ENCODE measurements at regions not wholly inside any gene's neighbourhood (a gene's known extent, or its start where the extent isn't known, plus 50 kb on each side); places are given as distances from the start of the nearest gene placed in this dataset.
"Not testable (repeated sequence)": the region's sequence is repeated elsewhere in the genome, so short reads cannot be mapped to it uniquely, and the experiment has no call there.

DNA sequence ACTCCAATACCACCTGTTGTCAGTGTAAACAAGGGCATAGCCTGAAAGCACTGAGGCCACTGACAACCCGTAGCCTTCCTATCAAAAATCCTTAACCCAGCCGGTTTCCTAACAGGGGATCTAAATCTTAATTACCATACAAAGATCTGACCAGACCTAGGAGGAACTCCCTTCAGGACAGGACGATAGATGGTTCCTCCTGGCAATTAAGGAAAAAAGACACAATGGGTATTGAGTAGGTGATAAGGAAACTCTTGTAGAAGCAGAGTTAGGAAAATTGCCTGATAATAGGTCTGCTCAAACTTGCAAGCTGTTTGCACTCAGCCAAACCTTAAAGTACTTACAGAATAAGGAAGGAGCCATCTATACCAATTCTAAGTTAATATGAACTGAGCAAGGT is 1517.3 kb upstream of the RAG2 start:
- CTCF ChIA-PET; H3K27ac Mint-ChIP-seq; H3K4me1 Mint-ChIP-seq; H3K4me1 ChIP-seq (ENCODE audit: insufficient read depth, low read length); H3K27me3 ChIP-seq (ENCODE audit: insufficient read depth, low read length, poor library complexity, severe bottlenecking); DNase-seq; H3K36me3 Mint-ChIP-seq; H3K27ac ChIP-seq (ENCODE audit: low read depth, low read length); H3K27me3 Mint-ChIP-seq; POLR2A ChIA-PET; H3K36me3 ChIP-seq (ENCODE audit: insufficient read depth, low read length); H3K4me3 Mint-ChIP-seq; H3K4me3 ChIP-seq (ENCODE audit: low read length); H3K9me3 ChIP-seq (ENCODE audit: low read length): not testable (repeated sequence)
- H3K9me3 Mint-ChIP-seq, result peaks cover 11 to 28% (median 18%) of the 10 kb centered on the region in 5 donors

DNA sequence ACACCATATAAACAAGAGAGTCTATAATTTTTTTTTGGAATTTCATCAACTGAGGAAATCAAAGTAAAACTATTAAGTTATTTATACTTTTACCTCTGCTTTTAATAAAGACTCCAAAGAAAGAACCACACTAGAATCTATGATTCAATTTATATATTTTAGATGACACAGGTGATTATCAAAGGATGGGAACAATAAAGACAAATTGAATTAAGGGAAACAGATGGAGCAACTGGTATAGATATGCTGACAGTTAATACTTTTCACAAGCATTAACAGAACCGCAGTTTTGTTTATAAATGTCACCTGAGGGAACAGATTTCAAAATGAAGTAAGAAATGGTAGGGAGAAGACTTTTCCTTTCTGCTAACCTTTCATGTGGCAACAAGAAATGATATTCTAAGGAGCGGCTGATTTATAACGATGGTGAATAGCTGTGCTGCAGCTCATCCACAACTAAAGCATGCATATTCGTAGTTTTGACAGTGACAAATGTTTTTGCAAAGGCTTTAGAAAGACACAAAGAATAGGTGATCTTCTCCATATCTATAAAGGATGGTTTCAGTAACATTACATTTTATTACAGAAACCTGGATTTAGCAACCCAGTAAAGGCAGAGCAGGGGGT is 1502.9 kb upstream of the RAG2 start:
- Histone ChIP-seq H3K36me3 (ENCODE audit: insufficient read depth, low read length) (no peaks in the 10 kb centered on the region), H3K4me3 (ENCODE audit: low read length) (no peak overlapping the region), H3K9me3 (ENCODE audit: low read length) (no peaks in the 10 kb centered on the region), H3K4me1 (ENCODE audit: insufficient read depth, low read length) (no peaks in the 10 kb centered on the region), H3K27me3 (ENCODE audit: insufficient read depth, low read length, poor library complexity, severe bottlenecking) (no peaks in the 10 kb centered on the region), H3K27ac (ENCODE audit: low read depth, low read length) (no peak overlapping the region)
- Mint-ChIP-seq H3K27ac (no peak overlapping the region), H3K4me1 (no peaks in the 10 kb centered on the region), H3K4me3 (no peak overlapping the region), H3K36me3 (no peaks in the 10 kb centered on the region), H3K27me3 (no peaks in the 10 kb centered on the region), H3K9me3 (peaks cover 4 to 34% (median 10%) of the 10 kb centered on the region in 5 donors)
- no peak for DNase-seq
- POLR2A ChIA-PET, result no interaction called here
- CTCF ChIA-PET, result no interaction called here

DNA sequence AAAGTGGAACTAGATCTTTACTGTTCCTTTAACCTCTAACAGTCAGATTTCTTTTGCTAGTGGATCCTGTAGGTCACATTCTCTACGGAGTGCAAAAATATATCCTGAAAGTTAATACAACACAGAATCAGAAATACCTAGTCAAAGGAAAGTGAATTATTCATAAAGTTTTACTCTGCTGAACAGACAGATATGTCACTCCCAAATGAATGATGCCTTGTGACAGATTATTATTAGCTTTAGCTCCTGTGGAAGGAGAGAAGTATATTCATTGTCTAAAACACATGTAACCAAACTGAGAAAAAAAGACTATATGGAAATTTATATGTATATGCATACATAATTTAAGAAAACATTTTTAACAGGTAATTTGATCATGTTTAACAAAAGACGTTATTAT is 1497.2 kb upstream of the RAG2 start:
- Histone ChIP-seq H3K36me3 (ENCODE audit: insufficient read depth, low read length) (no peaks in the 10 kb centered on the region), H3K4me1 (ENCODE audit: insufficient read depth, low read length) (no peaks in the 10 kb centered on the region), H3K4me3 (ENCODE audit: low read length) (no peak overlapping the region), H3K27ac (ENCODE audit: low read depth, low read length) (no peak overlapping the region), H3K9me3 (ENCODE audit: low read length) (no peaks in the 10 kb centered on the region), H3K27me3 (ENCODE audit: insufficient read depth, low read length, poor library complexity, severe bottlenecking) (no peaks in the 10 kb centered on the region)
- POLR2A ChIA-PET, result no interaction called here
- no peak overlapping the region for H3K27ac Mint-ChIP-seq
- no peak overlapping the region for H3K4me3 Mint-ChIP-seq
- H3K36me3 Mint-ChIP-seq, result no peaks in the 10 kb centered on the region
- H3K4me1 Mint-ChIP-seq, result no peaks in the 10 kb centered on the region
- CTCF ChIA-PET, result no interaction called here
- H3K9me3 Mint-ChIP-seq, result peaks cover 8 to 18% (median 11%) of the 10 kb centered on the region in 5 donors
- DNase-seq, result no peak
- no peaks in the 10 kb centered on the region for H3K27me3 Mint-ChIP-seq

DNA sequence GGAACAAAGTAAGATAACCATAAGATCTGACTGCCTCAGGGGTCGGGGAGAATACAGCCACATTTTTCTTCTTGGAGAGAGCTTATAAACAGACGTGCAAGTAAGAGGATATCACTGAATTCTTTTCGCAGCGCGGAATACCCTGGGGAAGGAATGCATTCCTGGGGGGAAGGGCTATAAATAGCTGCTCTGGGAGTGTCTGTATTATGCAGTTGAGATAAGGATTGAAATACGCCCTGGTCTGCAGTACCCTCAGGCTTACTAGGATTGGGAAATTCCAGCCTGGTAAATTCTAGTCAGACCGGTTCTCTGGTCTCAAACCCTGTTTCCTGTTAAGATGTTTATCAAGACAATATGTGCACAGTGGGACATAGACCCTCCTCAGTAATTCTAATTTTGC is 1491.7 kb upstream of the RAG2 start:
- Mint-ChIP-seq H3K9me3 (peaks cover 7 to 22% (median 11%) of the 10 kb centered on the region in 5 donors), H3K27me3 (no peaks in the 10 kb centered on the region), H3K27ac (no peak overlapping the region), H3K4me1 (no peaks in the 10 kb centered on the region), H3K36me3 (no peaks in the 10 kb centered on the region), H3K4me3 (no peak overlapping the region)
- DNase-seq, result no peak
- Histone ChIP-seq H3K27ac (ENCODE audit: low read depth, low read length) (no peak overlapping the region), H3K4me3 (ENCODE audit: low read length) (no peak overlapping the region), H3K9me3 (ENCODE audit: low read length) (no peaks in the 10 kb centered on the region), H3K27me3 (ENCODE audit: insufficient read depth, low read length, poor library complexity, severe bottlenecking) (no peaks in the 10 kb centered on the region), H3K4me1 (ENCODE audit: insufficient read depth, low read length) (no peaks in the 10 kb centered on the region), H3K36me3 (ENCODE audit: insufficient read depth, low read length) (no peaks in the 10 kb centered on the region)
- CTCF ChIA-PET, result no interaction called here
- POLR2A ChIA-PET, result no interaction called here

GRCh38 chr11:38060920-38061319 is 1462.9 kb upstream of the RAG2 start:
- no peaks in the 10 kb centered on the region for H3K9me3 ChIP-seq (ENCODE audit: low read length)
- Mint-ChIP-seq H3K4me3 (no peak overlapping the region), H3K27me3 (no peaks in the 10 kb centered on the region), H3K4me1 (no peaks in the 10 kb centered on the region), H3K36me3 (peaks cover 0 to 4% (median 0%) of the 10 kb centered on the region in 3 donors), H3K27ac (no peak overlapping the region), H3K9me3 (peaks cover 3 to 19% (median 14%) of the 10 kb centered on the region in 5 donors)
- no peak overlapping the region for H3K27ac ChIP-seq (ENCODE audit: low read depth, low read length)
- CTCF ChIA-PET, result no interaction called here
- no peaks in the 10 kb centered on the region for H3K27me3 ChIP-seq (ENCODE audit: insufficient read depth, low read length, poor library complexity, severe bottlenecking)
- no peaks in the 10 kb centered on the region for H3K36me3 ChIP-seq (ENCODE audit: insufficient read depth, low read length)
- H3K4me3 ChIP-seq (ENCODE audit: low read length), result no peak overlapping the region
- no peaks in the 10 kb centered on the region for H3K4me1 ChIP-seq (ENCODE audit: insufficient read depth, low read length)
- POLR2A ChIA-PET, result no interaction called here
- no peak for DNase-seq

GRCh38 chr11:38060136-38060535 is 1462.1 kb upstream of the RAG2 start:
- ChIA-PET CTCF (no interaction called here), POLR2A (no interaction called here)
- Mint-ChIP-seq H3K27me3 (no peaks in the 10 kb centered on the region), H3K27ac (no peak overlapping the region), H3K9me3 (peaks cover 3 to 21% (median 14%) of the 10 kb centered on the region in 5 donors), H3K4me1 (no peaks in the 10 kb centered on the region), H3K4me3 (no peak overlapping the region), H3K36me3 (peaks cover 0 to 5% (median 0%) of the 10 kb centered on the region in 3 donors)
- H3K4me3 ChIP-seq (ENCODE audit: low read length), result no peak overlapping the region
- H3K27me3 ChIP-seq (ENCODE audit: insufficient read depth, low read length, poor library complexity, severe bottlenecking), result no peaks in the 10 kb centered on the region
- H3K9me3 ChIP-seq (ENCODE audit: low read length), result no peaks in the 10 kb centered on the region
- no peak for DNase-seq
- no peaks in the 10 kb centered on the region for H3K4me1 ChIP-seq (ENCODE audit: insufficient read depth, low read length)
- no peak overlapping the region for H3K27ac ChIP-seq (ENCODE audit: low read depth, low read length)
- no peaks in the 10 kb centered on the region for H3K36me3 ChIP-seq (ENCODE audit: insufficient read depth, low read length)

DNA sequence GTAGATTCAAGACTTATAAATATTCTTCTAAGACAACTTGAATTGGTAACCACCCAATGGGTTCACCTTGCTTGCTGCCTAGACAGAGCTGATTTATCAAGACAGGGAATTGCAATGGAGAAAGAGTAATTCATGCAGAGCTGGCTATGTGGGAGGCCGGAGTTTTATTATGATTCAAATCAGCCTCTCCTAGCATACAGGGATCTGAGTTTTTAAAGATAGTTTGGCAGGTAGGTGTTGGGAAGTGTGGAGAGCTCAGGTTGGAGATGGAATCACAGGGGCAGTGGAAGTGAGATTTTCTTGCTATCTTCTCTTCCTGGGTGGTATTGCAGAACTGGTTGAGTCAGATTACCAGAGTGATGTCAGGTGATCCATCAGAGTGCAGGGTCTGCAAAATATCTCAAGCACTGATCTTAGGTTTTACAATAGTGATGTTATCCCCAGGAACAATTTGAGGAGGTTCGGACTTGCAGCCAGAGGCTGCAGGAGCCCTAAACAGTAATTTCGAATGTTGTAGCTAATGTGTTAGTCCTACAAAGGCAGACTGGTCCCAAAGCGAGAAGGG is 1448.6 kb upstream of the RAG2 start:
- H3K4me1 Mint-ChIP-seq, result no peaks in the 10 kb centered on the region
- Histone ChIP-seq H3K27me3 (ENCODE audit: insufficient read depth, low read length, poor library complexity, severe bottlenecking) (no peaks in the 10 kb centered on the region), H3K4me1 (ENCODE audit: insufficient read depth, low read length) (no peaks in the 10 kb centered on the region), H3K27ac (ENCODE audit: low read depth, low read length) (no peak overlapping the region), H3K9me3 (ENCODE audit: low read length) (no peaks in the 10 kb centered on the region), H3K4me3 (ENCODE audit: low read length) (no peak overlapping the region), H3K36me3 (ENCODE audit: insufficient read depth, low read length) (no peaks in the 10 kb centered on the region)
- ChIA-PET CTCF (no interaction called here), POLR2A (no interaction called here)
- H3K4me3 Mint-ChIP-seq, result no peak overlapping the region
- no peaks in the 10 kb centered on the region for H3K27me3 Mint-ChIP-seq
- H3K27ac Mint-ChIP-seq, result no peak overlapping the region
- H3K9me3 Mint-ChIP-seq, result peaks cover 3 to 37% (median 8%) of the 10 kb centered on the region in 5 donors
- no peaks in the 10 kb centered on the region for H3K36me3 Mint-ChIP-seq
- DNase-seq, result no peak

DNA sequence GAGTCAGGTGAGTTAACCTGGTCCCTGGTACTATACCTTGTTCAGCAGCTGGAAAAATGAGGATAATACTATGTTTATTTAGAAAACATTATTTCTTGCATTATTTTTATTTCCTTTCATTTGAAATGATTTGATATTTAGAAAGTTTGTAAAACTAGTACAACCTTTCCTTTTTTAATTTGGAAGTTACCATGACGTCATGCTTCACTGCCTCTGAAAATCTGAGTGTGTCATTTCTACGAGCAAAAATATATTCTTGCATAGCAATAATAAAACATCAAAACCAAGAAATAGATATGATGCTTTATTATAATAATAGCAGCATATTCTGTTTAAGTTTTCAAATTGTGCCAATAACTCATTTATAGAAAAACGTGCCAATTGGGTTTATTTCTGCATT is 1445.0 kb upstream of the RAG2 start:
- H3K4me1 Mint-ChIP-seq, result no peaks in the 10 kb centered on the region
- CTCF ChIA-PET, result no interaction called here

More for the DNA sequence above, 1445.0 kb upstream of the RAG2 start:
- H3K27me3 ChIP-seq (ENCODE audit: insufficient read depth, low read length, poor library complexity, severe bottlenecking), result no peaks in the 10 kb centered on the region
- POLR2A ChIA-PET, result no interaction called here
- no peaks in the 10 kb centered on the region for H3K9me3 ChIP-seq (ENCODE audit: low read length)
- Mint-ChIP-seq H3K4me3 (no peak overlapping the region), H3K27me3 (no peaks in the 10 kb centered on the region), H3K36me3 (no peaks in the 10 kb centered on the region), H3K9me3 (peaks cover 0 to 34% (median 7%) of the 10 kb centered on the region in 5 donors), H3K27ac (no peak overlapping the region)
- no peaks in the 10 kb centered on the region for H3K4me1 ChIP-seq (ENCODE audit: insufficient read depth, low read length)
- H3K27ac ChIP-seq (ENCODE audit: low read depth, low read length), result no peak overlapping the region
- no peak overlapping the region for H3K4me3 ChIP-seq (ENCODE audit: low read length)
- H3K36me3 ChIP-seq (ENCODE audit: insufficient read depth, low read length), result no peaks in the 10 kb centered on the region
- DNase-seq, result no peak

Measured in CD8-positive, alpha-beta memory T cell (primary cell).